Colonic mucosa (tissue), 4 donors: ENCODE measurements at regions not wholly inside any gene's neighbourhood (a gene's known extent, or its start where the extent isn't known, plus 50 kb on each side); places are given as distances from the start of the nearest gene placed in this dataset.

Experiments
- DNase-seq: peaks from one replicate; pipeline ENCODE4 v3.0.0-alpha.2; 2020
- H3K27ac ChIP-seq: fragments of 200-600 bp; one replicate; pipeline ENCODE4 v1.8.0; 2021
- H3K27me3 ChIP-seq: fragments of 200-600 bp; one replicate; pipeline ENCODE4 v1.8.0; 2021
- H3K36me3 ChIP-seq: fragments of 200-600 bp; one replicate; pipeline ENCODE4 v1.8.0; 2021
- H3K4me1 ChIP-seq: fragments of 200-600 bp; one replicate; pipeline ENCODE4 v1.8.0; 2021; ENCODE audit warnings: mild to moderate bottlenecking
- H3K4me3 ChIP-seq: fragments of 200-600 bp; one replicate; pipeline ENCODE4 v1.8.0; 2021
- H3K9ac ChIP-seq, 2 donors: one replicate each; pipeline ENCODE4 v1.7.0; 2013; ENCODE audit warnings: control low read depth in 2 of 2, low read depth in 2 of 2, low read length in 2 of 2
- H3K9me3 ChIP-seq: fragments of 200-600 bp; one replicate; pipeline ENCODE4 v1.8.0; 2021
- CTCF ChIP-seq: fragments of 200-600 bp; IDR thresholded peaks from one replicate; pipeline ENCODE4 v1.8.0; 2022; ENCODE audit warnings: antibody characterized with exemption, mild to moderate bottlenecking
- intact Hi-C: fragments of 100-400 bp; cut with DNase I; formaldehyde crosslinking; loops from one replicate; pipeline ENCODE4 v1.14.1; 2022
- donor health status: healthy.
- donor health status: DM: no; HTN: no; CAD: no.
- donor health status: DM: no; HTN: no; CAD: no.

DNA sequence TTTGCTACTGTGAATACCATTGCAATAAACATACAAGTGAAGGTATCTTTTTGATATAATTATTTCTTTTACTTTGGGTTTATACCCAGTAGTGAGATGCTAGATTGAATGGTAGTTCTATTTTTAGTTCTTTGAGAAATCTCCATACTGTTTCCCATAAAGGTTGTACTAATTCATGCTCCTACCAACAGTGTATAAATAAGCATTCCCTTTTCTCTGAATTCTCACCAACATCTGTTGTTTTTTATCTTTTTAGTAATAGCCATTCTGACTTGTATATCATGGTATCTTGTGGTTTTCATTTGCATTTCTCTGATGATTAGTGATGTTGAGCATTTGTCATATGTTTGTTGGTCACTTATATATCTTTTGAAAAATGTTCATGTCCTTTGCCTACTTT lies 183.6 kb upstream of the LRFN2 start:
- H3K9me3 ChIP-seq = no peaks in the 10 kb centered on the region
- H3K36me3 ChIP-seq = no peaks in the 10 kb centered on the region
- no peak overlapping the region for H3K4me3 ChIP-seq
- no peak overlapping the region for H3K27ac ChIP-seq
- TF ChIP-seq CTCF = no peak
- H3K4me1 ChIP-seq = no peaks in the 10 kb centered on the region
- DNase-seq = no peak
- H3K27me3 ChIP-seq = no peaks in the 10 kb centered on the region
- intact Hi-C loops = no loop called here
- H3K9ac ChIP-seq = no peak overlapping the region

DNA sequence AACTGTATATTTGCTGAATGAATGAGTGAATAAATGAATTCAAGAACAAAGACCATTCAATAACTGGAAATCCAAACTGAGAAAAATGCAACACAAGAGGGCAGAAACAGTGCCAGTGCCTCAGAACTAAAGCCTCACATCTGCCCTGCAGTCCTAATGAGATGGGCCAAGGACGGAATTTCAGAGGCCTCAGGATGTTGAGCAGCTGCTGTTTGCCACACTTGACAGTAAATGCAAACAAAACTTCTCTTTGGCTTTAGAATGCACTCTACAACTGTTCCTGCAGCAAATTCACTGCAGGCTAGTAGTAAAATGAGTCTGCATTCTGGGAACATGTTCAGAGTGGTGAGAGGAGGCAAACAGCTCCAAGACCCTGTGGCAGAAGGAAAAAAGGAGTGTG lies 177.6 kb upstream of the LRFN2 start:
- TF ChIP-seq CTCF = no peak
- Histone ChIP-seq H3K4me3 (no peak overlapping the region), H3K27me3 (no peaks in the 10 kb centered on the region), H3K9ac (no peak overlapping the region), H3K36me3 (no peaks in the 10 kb centered on the region), H3K9me3 (no peaks in the 10 kb centered on the region), H3K27ac (no peak overlapping the region), H3K4me1 (no peaks in the 10 kb centered on the region)
- intact Hi-C loops = no loop called here
- no peak for DNase-seq

DNA sequence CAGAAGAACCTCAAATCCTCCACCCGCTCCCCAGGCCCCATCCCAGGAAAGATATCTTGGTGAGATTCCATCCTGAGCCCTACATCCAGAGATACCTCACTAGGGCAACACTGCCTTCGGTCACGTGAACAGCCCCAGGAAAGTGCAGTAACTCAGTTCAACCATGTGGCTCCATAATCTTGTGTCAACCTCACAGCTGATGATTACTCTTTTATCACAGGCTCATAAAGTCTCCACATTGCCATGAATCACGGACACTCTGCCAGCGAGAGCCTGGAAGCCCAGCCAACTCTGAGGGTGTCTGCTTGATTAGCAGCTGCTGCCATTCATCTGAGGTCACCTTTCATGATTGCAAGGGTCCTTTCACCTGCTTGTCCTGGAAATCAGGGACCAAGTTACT lies 175.8 kb upstream of the LRFN2 start:
- H3K4me3 ChIP-seq = no peak overlapping the region
- DNase-seq = peak; percentile 44
- no peaks in the 10 kb centered on the region for H3K27me3 ChIP-seq
- H3K36me3 ChIP-seq = no peaks in the 10 kb centered on the region
- no peaks in the 10 kb centered on the region for H3K4me1 ChIP-seq
- H3K9me3 ChIP-seq = no peaks in the 10 kb centered on the region
- TF ChIP-seq CTCF = peak; percentile 23
- intact Hi-C loops = no loop called here
- H3K9ac ChIP-seq = no peak overlapping the region
- no peak overlapping the region for H3K27ac ChIP-seq

DNA sequence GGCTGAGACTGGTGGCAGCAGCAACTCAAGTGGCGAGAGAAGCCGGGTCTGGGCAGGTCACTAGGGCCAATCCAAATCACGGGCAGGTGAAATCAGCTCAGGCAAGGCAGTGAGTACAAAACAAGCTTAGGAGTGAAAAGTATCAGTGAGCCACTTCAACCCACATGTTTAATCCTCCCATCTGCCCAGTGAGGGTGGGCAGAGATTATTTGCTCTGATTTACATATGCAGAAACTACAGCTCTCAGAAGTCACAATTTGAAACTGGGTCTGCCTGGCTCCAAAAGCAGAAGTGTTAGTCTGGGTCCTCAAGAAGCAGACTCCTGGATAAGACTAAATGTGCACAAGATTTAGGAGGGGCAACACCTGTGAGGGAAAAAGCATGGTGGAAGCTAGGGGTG lies 173.7 kb upstream of the LRFN2 start:
- no peaks in the 10 kb centered on the region for H3K9me3 ChIP-seq
- no peak overlapping the region for H3K9ac ChIP-seq
- H3K4me1 ChIP-seq = no peaks in the 10 kb centered on the region
- no peak overlapping the region for H3K4me3 ChIP-seq
- no peak overlapping the region for H3K27ac ChIP-seq
- no peaks in the 10 kb centered on the region for H3K36me3 ChIP-seq
- no peak for DNase-seq
- no peak for TF ChIP-seq CTCF
- intact Hi-C loops = no loop called here
- no peaks in the 10 kb centered on the region for H3K27me3 ChIP-seq

DNA sequence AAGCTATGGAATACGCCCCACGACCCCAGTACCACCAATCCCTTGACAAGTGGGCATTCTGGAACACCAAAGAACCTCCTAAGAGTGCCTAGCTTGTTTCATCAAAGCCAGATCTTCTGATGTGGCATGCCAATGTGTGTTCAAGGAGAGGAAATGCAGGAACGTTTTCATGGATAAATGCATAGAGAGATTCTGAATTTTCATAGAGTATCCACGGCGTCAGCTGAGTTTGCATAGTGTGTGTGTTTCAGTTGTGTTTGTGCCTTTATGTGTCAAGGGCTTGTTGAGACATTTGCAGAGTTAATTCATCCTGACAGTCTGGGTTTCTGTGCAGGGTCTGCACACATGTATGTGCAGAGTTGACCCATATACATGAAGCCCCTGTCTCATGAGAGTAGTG lies 172.7 kb upstream of the LRFN2 start:
- no peak overlapping the region for H3K27ac ChIP-seq
- intact Hi-C loops = no loop called here
- H3K4me3 ChIP-seq = no peak overlapping the region
- no peaks in the 10 kb centered on the region for H3K36me3 ChIP-seq
- no peaks in the 10 kb centered on the region for H3K27me3 ChIP-seq
- no peak overlapping the region for H3K9ac ChIP-seq
- TF ChIP-seq CTCF = no peak
- no peaks in the 10 kb centered on the region for H3K4me1 ChIP-seq
- DNase-seq = no peak
- no peaks in the 10 kb centered on the region for H3K9me3 ChIP-seq

DNA sequence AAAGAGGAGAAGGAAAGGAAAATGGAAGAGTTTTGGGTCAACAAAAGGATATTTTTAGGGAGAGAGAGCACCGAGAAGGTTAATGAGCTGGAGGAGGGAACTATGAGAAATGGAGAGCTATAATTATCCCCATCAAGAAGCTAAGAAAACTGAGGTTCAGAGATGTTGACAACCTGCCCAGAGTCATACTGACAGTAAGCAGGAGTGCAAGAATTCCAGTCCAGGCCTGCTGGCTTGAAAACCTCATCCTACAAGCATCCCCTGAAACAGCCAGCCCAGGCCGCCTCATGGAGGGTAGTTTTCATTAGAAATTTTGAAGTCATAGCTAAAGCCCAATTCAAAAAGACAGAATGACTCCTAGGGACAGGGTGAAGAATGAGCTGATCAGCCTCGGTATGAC lies 172.1 kb upstream of the LRFN2 start:
- no peak overlapping the region for H3K4me3 ChIP-seq
- peaks cover 2% of the 10 kb centered on the region for H3K27me3 ChIP-seq
- intact Hi-C loops = no loop called here
- no peaks in the 10 kb centered on the region for H3K36me3 ChIP-seq
- no peak for TF ChIP-seq CTCF
- H3K9me3 ChIP-seq = no peaks in the 10 kb centered on the region
- no peaks in the 10 kb centered on the region for H3K4me1 ChIP-seq
- H3K27ac ChIP-seq = no peak overlapping the region
- no peak overlapping the region for H3K9ac ChIP-seq
- no peak for DNase-seq
